GM12865 (cell line): ENCODE measurements at regions not wholly inside any gene's neighbourhood (a gene's known extent, or its start where the extent isn't known, plus 50 kb on each side); places are given as distances from the start of the nearest gene placed in this dataset.

ENCODE experiments used
- DNase-seq: peaks from one replicate; pipeline ENCODE4 v3.0.0; 2010; ENCODE audit warnings: low read depth
- H3K4me3 ChIP-seq: 2 replicates; pipeline ENCODE4 v1.5.1; 2011; ENCODE audit warnings: mild to moderate bottlenecking, low read depth, low read length, control low read depth
- CTCF ChIP-seq: IDR thresholded peaks from 2 replicates; pipeline ENCODE4 v1.5.1; 2011; ENCODE audit warnings: low read length, control low read depth, low read depth, inconsistent platforms; ENCODE audit not compliant: insufficient read depth; ENCODE audit errors: missing control alignments

GRCh38 chr1:187047298-187047697 lies 218.5 kb downstream of the PLA2G4A start:
- H3K4me3 ChIP-seq: no peak overlapping the region
- no peak for DNase-seq
- no peak for TF ChIP-seq CTCF

DNA sequence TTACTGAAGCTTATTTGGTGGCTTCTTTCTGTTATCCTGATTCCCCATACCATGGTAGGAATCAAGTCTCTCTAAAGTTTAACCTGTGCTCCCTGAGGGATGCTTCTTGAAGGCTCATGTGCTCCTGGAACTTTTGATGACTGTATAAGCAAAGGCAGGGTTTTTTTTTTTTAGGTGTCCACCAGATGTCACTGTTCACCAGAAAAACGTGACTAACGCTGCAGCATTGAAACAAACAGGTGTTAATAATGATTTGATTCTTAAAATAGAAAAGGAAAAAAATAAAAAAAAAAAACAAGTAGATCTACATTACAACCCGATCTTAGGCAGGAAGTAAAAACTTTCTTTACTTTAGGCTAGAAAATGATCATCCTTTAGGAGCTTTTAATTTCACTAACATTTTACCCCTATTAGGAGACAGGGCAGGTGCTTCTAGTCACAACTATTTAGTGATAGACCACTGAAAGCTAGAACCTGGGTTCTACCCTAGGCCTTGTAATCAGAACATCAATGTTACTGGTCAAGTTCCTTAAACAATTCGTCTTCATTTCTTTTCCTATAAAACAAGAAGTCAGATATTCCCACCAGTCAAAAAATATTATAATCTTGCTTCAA lies 223.0 kb downstream of the PLA2G4A start:
- DNase-seq: peak; percentile 73
- H3K4me3 ChIP-seq: no peak overlapping the region
- peak; percentile 37 for TF ChIP-seq CTCF

- no peak overlapping the region for H3K4me3 ChIP-seq
- no peak for TF ChIP-seq CTCF
- no peak for DNase-seq
These were observed 225.1 kb downstream of the PLA2G4A start for GRCh38 chr1:187053876-187054275.

DNA sequence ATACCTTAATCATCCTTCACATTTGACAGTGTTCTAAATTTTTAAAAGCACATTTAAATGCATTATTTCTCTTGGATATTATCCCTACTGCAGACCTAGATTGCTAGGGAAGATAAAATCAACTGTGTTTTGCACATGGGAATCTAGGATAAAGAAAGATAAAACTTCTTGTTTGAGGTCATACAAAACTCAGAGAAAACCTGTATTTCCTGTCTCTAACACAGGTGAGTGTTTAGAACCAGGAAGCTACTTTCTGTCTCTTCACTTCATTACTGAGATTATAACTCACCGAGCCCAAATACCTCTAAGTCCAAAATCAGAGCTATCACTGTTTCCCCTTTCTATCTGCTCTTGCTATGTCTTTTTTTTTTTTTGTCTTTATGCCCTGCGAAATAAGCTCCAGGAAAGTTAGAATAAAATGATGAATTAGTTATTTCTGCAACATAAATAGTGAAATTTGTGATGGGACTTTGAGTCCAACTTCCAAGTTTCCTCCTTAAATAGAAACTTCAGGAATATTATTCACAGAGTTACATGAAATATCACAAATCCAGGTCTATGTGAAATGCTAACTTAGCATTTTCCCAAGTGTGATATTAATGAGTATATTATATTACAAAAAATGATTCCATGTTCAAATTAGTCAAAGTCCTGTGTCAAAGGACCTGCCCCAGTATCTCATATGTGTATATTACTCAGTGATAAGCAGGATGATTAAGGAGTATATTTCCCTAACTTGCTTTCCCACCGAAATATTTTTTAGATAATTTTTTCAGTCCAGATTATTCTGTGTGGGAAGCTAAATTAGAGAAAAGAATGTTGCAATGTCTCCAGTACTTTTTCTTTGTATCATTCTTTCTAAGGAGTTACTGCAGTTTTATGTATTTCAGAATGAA lies 226.4 kb downstream of the PLA2G4A start:
- H3K4me3 ChIP-seq: no peak overlapping the region
- no peak for TF ChIP-seq CTCF
- DNase-seq: no peak

DNA sequence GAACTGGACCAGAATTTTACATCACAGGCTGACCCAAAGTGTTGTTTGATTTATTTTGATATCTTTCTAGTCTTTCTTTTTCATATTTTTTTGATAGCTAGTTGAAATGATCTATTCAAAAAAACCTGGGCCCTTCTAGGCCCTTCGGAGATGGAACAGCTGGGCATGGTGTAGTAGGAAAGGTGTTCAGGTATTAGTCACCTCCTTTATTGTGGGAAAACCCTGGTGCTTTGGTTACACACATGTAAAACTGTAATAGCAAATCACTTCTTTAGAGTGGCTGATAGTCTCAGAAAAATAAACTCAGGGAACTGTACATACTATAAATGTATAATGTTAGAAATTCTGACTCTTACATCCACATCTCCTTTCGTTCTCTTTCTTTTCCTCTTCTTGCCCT lies 234.5 kb downstream of the PLA2G4A start:
- no peak overlapping the region for H3K4me3 ChIP-seq

DNA sequence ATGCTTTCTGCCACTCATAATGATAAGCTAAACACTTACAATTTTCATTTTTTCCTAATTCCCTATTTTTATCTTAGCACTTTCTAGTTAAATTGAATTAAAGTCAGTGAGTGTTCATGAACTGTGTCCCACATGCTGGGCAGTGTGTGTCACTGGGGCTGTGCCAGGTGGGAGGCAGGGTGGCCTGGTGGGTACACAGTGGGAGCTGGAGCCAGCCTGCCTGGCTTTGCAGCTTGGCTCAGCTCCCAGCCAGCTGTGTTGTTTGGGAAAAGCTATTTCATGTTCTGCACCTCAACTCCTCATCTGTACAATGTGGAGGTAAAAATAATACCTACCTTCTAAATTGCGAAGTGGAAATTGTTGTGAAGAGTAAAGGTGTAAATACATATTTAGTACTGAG lies 238.4 kb downstream of the PLA2G4A start:
- H3K4me3 ChIP-seq: no peak overlapping the region
- no peak for DNase-seq
- no peak for TF ChIP-seq CTCF

More for the DNA sequence above, 234.5 kb downstream of the PLA2G4A start:
- TF ChIP-seq CTCF: no peak
- no peak for DNase-seq
